K562 (cell line): ENCODE measurements at regions not wholly inside any gene's neighbourhood (a gene's known extent, or its start where the extent isn't known, plus 50 kb on each side); places are given as distances from the start of the nearest gene placed in this dataset.

Experiments used
- ATAC-seq: fragments of 200-7000 bp; cut with Tn5 transposase; 3 replicates; pipeline ENCODE4 v1.9.1; 2020; ENCODE audit warnings: moderate library complexity
- BruUV-seq: library from RNA; stranded (reverse); fragments of 400-500 nt; replicated peaks from 2 replicates; lab custom pipeline; 2021; lab: Mats Ljungman, UMichigan
- CTCF ChIA-PET: fragments of 300-600 bp; formaldehyde crosslinking; extraction: SDS; loops from one replicate; lab custom pipeline; 2021; ENCODE audit warnings: low intra/inter-chr PET ratio; lab: Yijun Ruan, JAX
- POLR2A ChIA-PET: fragments of 300-600, 350-650 bp; sonication (Branson Sonifier 250); formaldehyde crosslinking; extraction: SDS; loops from one replicate; lab custom pipeline; 2021; ENCODE audit warnings: antibody characterized with exemption, inconsistent platforms; lab: Yijun Ruan, JAX
- DNase-seq, 4 experiments: peaks; one replicate each; pipeline versions ENCODE4 v3.0.0 to v3.0.0-alpha.2; 2011 to 2018; ENCODE audit warnings: low spot score in 3 of 4, mixed read lengths in 3 of 4; ENCODE audit errors: extremely low read depth in 1 of 4
- FAIRE-seq: peaks from 2 replicates; lab custom pipeline; 2011; peaks lifted over from hg19 to GRCh38; lab: Jason Lieb, UNC
- H2AFZ ChIP-seq: 2 replicates; pipeline ENCODE4 v1.6.0; 2011; ENCODE audit warnings: low read depth, low read length, control low read depth, inconsistent platforms
- H3K27ac ChIP-seq: fragments of 200-600 bp; 3 replicates; pipeline ENCODE4 v1.8.0; 2011; ENCODE audit warnings: low read depth, mild to moderate bottlenecking, control low read depth, inconsistent platforms, low read length, moderate library complexity, mixed read lengths; ENCODE audit errors: extremely low read depth
- H3K27me3 ChIP-seq, 2 experiments: fragments of 300-600 bp in 1 of 2; 2 replicates in 1 of 2; 3 replicates in 1 of 2; pipeline versions ENCODE4 v1.6.0 to v1.8.0; 2011; ENCODE audit warnings: inconsistent platforms in 2 of 2, low read length in 2 of 2, mild to moderate bottlenecking in 1 of 2, mixed read lengths in 1 of 2, moderate library complexity in 1 of 2; ENCODE audit not compliant: control insufficient read depth in 2 of 2, insufficient read depth in 2 of 2
- H3K36me3 ChIP-seq: fragments of 300-600 bp; 3 replicates; pipeline ENCODE4 v1.8.0; 2011; ENCODE audit warnings: mild to moderate bottlenecking, low read length, inconsistent platforms; ENCODE audit not compliant: control insufficient read depth, insufficient read depth
- H3K4me1 ChIP-seq, 2 experiments: fragments of 200-600 bp in 1 of 2; replicated peaks in 1 of 2; 2 replicates in 1 of 2; 3 replicates in 1 of 2; pipeline versions ENCODE4 v1.5.1 to v1.8.0; 2011; ENCODE audit warnings: inconsistent platforms in 2 of 2, low read length in 2 of 2, mild to moderate bottlenecking in 1 of 2, mixed read lengths in 1 of 2, moderate library complexity in 1 of 2; ENCODE audit not compliant: control insufficient read depth in 2 of 2, insufficient read depth in 2 of 2
- H3K4me2 ChIP-seq: 2 replicates; pipeline ENCODE4 v1.6.1; 2011; ENCODE audit warnings: low read length, control low read depth, inconsistent platforms, mixed read lengths; ENCODE audit not compliant: insufficient read depth
- H3K4me3 ChIP-seq: fragments of 200-600 bp; sonication (generic), shearing (Covaris generic); 2 replicates; pipeline ENCODE4 v1.5.1; 2016; ENCODE audit warnings: control low read depth, inconsistent platforms
- H3K79me2 ChIP-seq: fragments of 200-600 bp; 3 replicates; pipeline ENCODE4 v1.8.0; 2011; ENCODE audit warnings: low read length, inconsistent platforms; ENCODE audit not compliant: control insufficient read depth, insufficient read depth
- H3K9ac ChIP-seq, 2 experiments: 2 replicates each; pipeline versions ENCODE4 v1.6.0 to v1.6.1; 2011; ENCODE audit warnings: low read depth in 2 of 2, low read length in 2 of 2, control low read depth in 1 of 2, inconsistent platforms in 1 of 2, mild to moderate bottlenecking in 1 of 2, mixed read lengths in 1 of 2; ENCODE audit not compliant: insufficient read depth in 1 of 2
- H3K9me1 ChIP-seq: one replicate; pipeline ENCODE4 v1.6.0; 2011; ENCODE audit warnings: inconsistent platforms, mild to moderate bottlenecking, low read length, moderate library complexity; ENCODE audit not compliant: control insufficient read depth, insufficient read depth
- H3K9me3 ChIP-seq: replicated peaks from 2 replicates; pipeline ENCODE4 v1.5.1; 2011; ENCODE audit warnings: low read depth, low read length, inconsistent platforms; ENCODE audit not compliant: control insufficient read depth, insufficient read depth
- H4K20me1 ChIP-seq: replicated peaks from 2 replicates; pipeline ENCODE4 v1.6.1; 2011; ENCODE audit warnings: low read length, inconsistent platforms, mixed read lengths; ENCODE audit not compliant: control insufficient read depth, insufficient read depth
- ELF2 ChIP-seq: fragments of 250-450 bp; sonication (Bioruptor Pico); IDR thresholded peaks from 2 replicates; pipeline ENCODE4 v1.5.0; 2021; ENCODE audit warnings: mild to moderate bottlenecking
- SMARCB1 ChIP-seq: IDR thresholded peaks from 2 replicates; pipeline ENCODE4 v1.6.1; 2011; ENCODE audit warnings: improper control_type of control experiment, low read depth; ENCODE audit not compliant: insufficient read length
- SREBF1 ChIP-seq: fragments of 150-350 bp; IDR thresholded peaks from 2 replicates; pipeline ENCODE4 v1.6.1; 2014; ENCODE audit warnings: antibody characterized with exemption, low read depth, low read length, borderline replicate concordance
- STAT5B ChIP-seq: fragments of 250-450 bp; sonication (Bioruptor Pico); IDR thresholded peaks from 2 replicates; pipeline ENCODE4 v1.8.0; 2021; ENCODE audit warnings: mild to moderate bottlenecking, inconsistent platforms
- TARDBP ChIP-seq: fragments of 450-650 bp; IDR thresholded peaks from 2 replicates; pipeline ENCODE4 v1.6.1; 2016
- ZBTB33 ChIP-seq: sonication (generic); formaldehyde crosslinking; IDR thresholded peaks from 2 replicates; pipeline ENCODE4 v1.8.1; 2023; ENCODE audit warnings: mild to moderate bottlenecking, missing genetic modification reagents
- ZNF224 ChIP-seq: sonication (generic); formaldehyde crosslinking; IDR thresholded peaks from 2 replicates; pipeline ENCODE4 v1.8.0; 2022; ENCODE audit warnings: mild to moderate bottlenecking, missing genetic modification reagents
- ZNF24 ChIP-seq: fragments of 450-650 bp; IDR thresholded peaks from 2 replicates; pipeline ENCODE4 v1.6.1; 2016
- ZNF518B ChIP-seq: fragments of 250-450 bp; sonication (Bioruptor Pico); IDR thresholded peaks from 2 replicates; pipeline ENCODE4 v1.5.0; 2021; ENCODE audit warnings: mild to moderate bottlenecking, moderate library complexity
- WGBS: fragments of 100-300 bp; shearing (Covaris generic); methylation state at CpG from one replicate; pipeline ENCODE4 v1.1.6; 2016; ENCODE audit warnings: low coverage, mixed read lengths; ENCODE audit not compliant: insufficient coverage; ENCODE audit errors: missing lambda C conversion rate; 5-methylcytosine and 5-hydroxymethylcytosine counted together
- in situ Hi-C: fragments of 300-500 bp; cut with MboI; formaldehyde crosslinking; loops from 4 replicates; pipeline ENCODE4 v1.15.0; 2018; ENCODE audit warnings: inconsistent platforms, mixed read lengths
- intact Hi-C: fragments of 100-400 bp; cut with micrococcal nuclease; formaldehyde crosslinking; loops from 2 replicates; pipeline ENCODE4 v1.14.2; 2022

- no peak for FAIRE-seq
- Histone ChIP-seq H3K79me2 (no peaks in the 10 kb centered on the region), H3K9me1 (no peaks in the 10 kb centered on the region), H3K36me3 (no peaks in the 10 kb centered on the region), H2AFZ (no peak overlapping the region), H3K9ac (no peak overlapping the region), H4K20me1 (0 out of 2 replicates have a peak, but pooled peaks cover 10% of the 10 kb centered on the region), H3K9me3 (no peaks in the 10 kb centered on the region), H3K4me2 (no peak overlapping the region), H3K4me1 (peaks cover 11 to 18% of the 10 kb centered on the region in 2 experiments; a peak in 4 of 5 replicates), H3K4me3 (no peak overlapping the region), H3K27me3 (peaks cover 18 to 36% of the 10 kb centered on the region in 2 experiments; a peak in 4 of 5 replicates), H3K27ac (no peak overlapping the region)
- no peak for DNase-seq
- in situ Hi-C loops: no loop called here
- no peak for TF ChIP-seq ZBTB33
- TF ChIP-seq SMARCB1: no peak
- no peak for TF ChIP-seq TARDBP
- TF ChIP-seq STAT5B (CRISPR knock-in tag): no peak
- no peak for TF ChIP-seq SREBF1
- no peak for TF ChIP-seq ZNF224 (CRISPR knock-in tag)
- TF ChIP-seq ELF2: no peak
- no peak for TF ChIP-seq ZNF24
- TF ChIP-seq ZNF518B: no peak
- ChIA-PET CTCF (no interaction called here), POLR2A (no interaction called here)
- ATAC-seq: no peak
- WGBS: 50% methylated on average over 1 of the region's 11 CpGs
- BruUV-seq: no TSS peak
- intact Hi-C loops: no loop called here
Measured at GRCh38 chr17:36859706-36860105, 77.6 kb upstream of the LHX1 start.
